ENCODE measurements at regions not wholly inside any gene's neighbourhood (a gene's known extent, or its start where the extent isn't known, plus 50 kb on each side); places are given as distances from the start of the nearest gene placed in this dataset.

DNA sequence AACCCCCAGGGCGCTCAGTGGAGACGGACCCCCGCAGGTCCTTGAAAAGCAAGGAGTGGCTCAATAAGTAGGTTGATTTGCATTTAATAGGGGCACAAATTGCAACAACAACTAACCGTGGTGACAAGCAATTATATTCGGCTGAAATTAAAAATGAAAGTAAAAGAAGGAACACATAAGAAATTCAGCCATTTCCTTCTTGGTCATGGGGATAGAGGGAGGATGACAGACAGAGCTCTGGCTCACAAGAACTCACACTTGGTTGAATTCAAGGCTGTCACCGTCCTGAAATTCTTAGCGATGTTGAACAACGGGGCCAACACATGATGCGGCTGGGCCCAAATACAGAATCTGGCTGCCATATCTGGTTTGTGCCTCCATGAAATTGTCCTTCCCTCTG, 129.0 kb downstream of the EDN3 start:
- ATAC-seq: no peak
- Mint-ChIP-seq H3K27ac (no peak overlapping the region), H3K9me3 (peaks cover 3% of the 10 kb centered on the region), H3K4me3 (peak overlapping the region; percentile 50), H3K4me1 (ENCODE audit: low read depth in 2 of 2) (peaks cover 6 to 17% of the 10 kb centered on the region in 2 donors), H3K27me3 (peaks cover 3 to 8% of the 10 kb centered on the region in 2 donors), H3K36me3 (no peaks in the 10 kb centered on the region)
- no peak for DNase-seq (ENCODE audit: low spot score)

DNA sequence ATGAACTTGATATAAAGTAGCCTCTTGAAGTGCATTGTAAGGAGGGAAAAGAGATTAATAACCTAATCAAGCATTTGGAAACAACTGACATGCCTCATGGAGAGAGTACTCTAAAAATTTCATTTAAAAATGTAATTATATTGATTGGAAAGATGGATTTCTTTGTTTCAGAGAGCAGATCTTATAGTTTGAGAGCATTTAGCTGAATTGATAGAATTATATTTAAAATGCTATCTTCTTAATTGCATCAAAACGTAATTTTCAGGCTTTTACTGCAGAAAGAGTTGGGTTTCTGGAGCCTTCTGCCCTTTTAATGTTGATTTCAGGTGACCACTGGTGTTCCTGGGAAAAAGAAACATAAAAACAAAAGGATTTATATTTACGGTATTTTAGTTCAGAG, 130.6 kb downstream of the EDN3 start:
- Mint-ChIP-seq H3K4me1 (ENCODE audit: low read depth in 2 of 2) (peaks cover 6 to 17% of the 10 kb centered on the region in 2 donors), H3K27ac (no peak overlapping the region), H3K9me3 (peaks cover 3% of the 10 kb centered on the region), H3K4me3 (no peak overlapping the region), H3K27me3 (peaks cover 3 to 8% of the 10 kb centered on the region in 2 donors), H3K36me3 (no peaks in the 10 kb centered on the region)
- DNase-seq (ENCODE audit: low spot score) (no peak), ATAC-seq (no peak)

DNA sequence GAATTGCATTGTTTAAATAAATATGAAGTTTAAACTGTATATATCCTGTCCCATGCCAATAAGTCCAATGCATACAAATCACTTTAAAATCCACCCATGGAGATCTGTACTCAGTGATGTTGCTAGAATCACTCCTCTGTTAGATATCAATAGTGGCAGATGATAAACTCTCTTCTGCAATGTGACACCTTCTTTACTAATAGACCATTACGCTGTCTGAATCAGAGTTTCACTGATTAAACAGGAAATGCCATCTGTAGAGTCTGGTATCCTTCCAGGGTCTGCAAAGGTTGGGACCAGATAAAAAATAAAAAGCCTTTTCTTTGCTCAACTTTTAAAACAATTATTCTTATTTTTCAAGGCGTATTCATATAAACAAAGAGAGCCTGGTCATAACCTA, 134.5 kb downstream of the EDN3 start:
- Mint-ChIP-seq H3K36me3 (no peaks in the 10 kb centered on the region), H3K27ac (no peak overlapping the region), H3K4me3 (no peak overlapping the region), H3K27me3 (peaks cover 3 to 13% of the 10 kb centered on the region in 2 donors), H3K9me3 (no peaks in the 10 kb centered on the region), H3K4me1 (ENCODE audit: low read depth in 2 of 2) (no peaks in the 10 kb centered on the region)
- ATAC-seq (no peak), DNase-seq (ENCODE audit: low spot score) (no peak)

DNA sequence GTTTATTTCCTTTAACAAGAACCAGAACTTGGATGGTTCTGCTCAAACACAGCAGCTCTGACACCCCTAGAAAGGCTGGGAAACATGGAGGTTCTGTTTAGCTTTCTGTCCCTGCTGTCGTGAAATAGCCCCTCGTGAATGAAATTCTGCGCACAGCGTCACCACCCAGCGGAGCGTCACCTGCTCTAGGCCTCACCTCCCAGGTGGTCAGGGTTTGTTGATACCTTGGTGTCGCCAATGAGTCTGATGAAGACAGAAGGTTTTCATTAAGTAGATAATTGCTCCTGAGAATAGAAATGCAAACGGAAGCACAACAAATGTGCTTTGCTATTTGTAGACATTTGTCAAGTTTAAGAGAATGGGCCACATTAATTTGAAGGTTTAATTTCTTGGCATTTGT, 135.1 kb downstream of the EDN3 start:
- Mint-ChIP-seq H3K27me3 (peaks cover 3 to 13% of the 10 kb centered on the region in 2 donors), H3K27ac (no peak overlapping the region), H3K4me1 (ENCODE audit: low read depth in 2 of 2) (no peaks in the 10 kb centered on the region), H3K9me3 (no peaks in the 10 kb centered on the region), H3K36me3 (no peaks in the 10 kb centered on the region), H3K4me3 (no peak overlapping the region)
- DNase-seq (ENCODE audit: low spot score) (no peak), ATAC-seq (no peak)

DNA sequence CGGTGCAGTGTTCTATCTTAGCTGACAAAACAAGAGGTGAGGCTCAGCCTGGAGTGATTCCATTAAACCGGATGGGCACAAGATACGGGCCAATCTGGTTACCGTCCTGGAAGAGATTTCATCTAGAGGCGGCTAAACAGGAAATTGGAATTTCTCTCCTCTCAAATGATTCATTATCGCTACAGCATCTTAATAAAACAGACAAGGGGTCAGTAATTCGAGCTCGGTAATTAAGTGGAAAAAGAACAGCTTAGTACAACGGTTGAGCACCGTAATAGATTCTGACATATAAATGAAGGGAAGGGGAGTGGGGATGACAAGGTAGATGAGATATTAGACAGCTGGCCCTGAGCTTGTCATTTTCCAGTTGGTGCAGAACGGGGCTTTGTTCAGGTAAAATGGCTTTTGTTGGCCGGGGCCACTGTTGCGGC, 137.2 kb downstream of the EDN3 start:
- Mint-ChIP-seq H3K36me3 (no peaks in the 10 kb centered on the region), H3K4me1 (ENCODE audit: low read depth in 2 of 2) (peaks cover 0 to 3% of the 10 kb centered on the region in 2 donors), H3K27ac (no peak overlapping the region), H3K4me3 (no peak overlapping the region), H3K9me3 (no peaks in the 10 kb centered on the region), H3K27me3 (peaks cover 16 to 24% of the 10 kb centered on the region in 2 donors)
- no peak for ATAC-seq
- DNase-seq (ENCODE audit: low spot score): no peak

DNA sequence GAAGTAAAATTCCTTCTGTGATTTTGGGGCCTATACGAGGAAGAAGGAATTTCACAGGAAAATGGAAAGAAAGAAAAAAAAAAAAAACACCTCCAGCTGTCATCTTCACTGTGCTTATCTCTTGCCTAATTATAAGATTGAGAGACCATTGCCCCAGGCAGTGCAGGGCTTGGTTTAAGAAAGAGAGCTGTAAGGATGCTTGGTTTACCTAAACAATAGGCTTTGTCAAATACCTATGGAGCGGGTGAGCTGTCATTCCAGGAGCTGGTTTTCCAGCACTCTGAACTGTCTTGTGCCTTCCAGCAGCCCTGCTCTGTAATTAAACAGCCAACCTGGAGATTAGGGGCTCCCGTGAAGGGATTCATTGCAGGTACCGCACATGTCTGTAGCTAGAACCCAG, 137.8 kb downstream of the EDN3 start:
- Mint-ChIP-seq H3K4me1 (ENCODE audit: low read depth in 2 of 2) (peaks cover 0 to 3% of the 10 kb centered on the region in 2 donors), H3K36me3 (no peaks in the 10 kb centered on the region), H3K4me3 (no peak overlapping the region), H3K27me3 (peaks cover 21 to 25% of the 10 kb centered on the region in 2 donors), H3K9me3 (no peaks in the 10 kb centered on the region), H3K27ac (no peak overlapping the region)
- no peak for DNase-seq (ENCODE audit: low spot score)
- ATAC-seq: no peak

DNA sequence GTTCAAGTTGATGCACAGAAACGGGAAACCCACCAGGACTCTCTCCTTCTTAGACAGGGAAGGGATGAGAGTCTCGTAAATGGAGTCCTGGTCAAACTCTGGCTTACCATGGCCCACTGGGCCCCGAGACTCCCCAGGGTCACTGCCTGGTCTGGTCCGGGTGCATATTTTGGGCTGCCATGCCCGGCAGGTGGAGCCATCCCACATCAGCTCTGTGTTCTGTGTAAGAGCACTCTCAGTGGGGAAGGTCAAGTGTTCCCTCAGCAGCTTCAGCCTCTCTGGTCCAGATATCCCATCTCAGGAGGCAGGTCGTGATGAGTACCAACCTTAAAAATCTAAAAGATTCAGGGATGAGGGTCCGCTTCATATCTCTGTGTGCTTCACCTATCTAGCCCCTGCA, 138.8 kb downstream of the EDN3 start:
- ATAC-seq (no peak), DNase-seq (ENCODE audit: low spot score) (no peak)
- no peaks in the 10 kb centered on the region for H3K36me3 Mint-ChIP-seq
- H3K4me1 Mint-ChIP-seq (ENCODE audit: low read depth in 2 of 2): peaks cover 0 to 3% of the 10 kb centered on the region in 2 donors
- no peak overlapping the region for H3K27ac Mint-ChIP-seq
- H3K9me3 Mint-ChIP-seq: no peaks in the 10 kb centered on the region
- H3K27me3 Mint-ChIP-seq: peaks cover 28 to 32% of the 10 kb centered on the region in 2 donors
- no peak overlapping the region for H3K4me3 Mint-ChIP-seq

DNA sequence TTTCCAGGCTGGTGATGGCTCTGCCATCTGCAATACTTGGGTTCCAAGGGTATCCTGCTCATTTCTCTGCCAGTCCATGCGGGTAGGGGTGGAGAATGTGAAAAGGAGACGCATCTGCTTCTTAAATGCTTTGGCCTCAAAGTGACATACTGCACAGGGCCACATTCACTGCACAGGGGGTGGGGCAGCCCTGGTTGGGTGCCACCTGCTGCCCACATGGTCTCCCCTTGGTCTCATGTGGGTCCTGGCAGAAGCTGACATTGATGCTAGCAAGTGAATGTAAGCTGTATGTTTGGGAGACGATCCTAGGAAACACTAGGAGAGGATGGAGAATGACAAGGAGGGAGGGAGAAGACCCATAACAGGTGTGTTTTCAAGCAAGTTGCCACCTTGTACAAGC, 140.9 kb downstream of the EDN3 start:
- no peaks in the 10 kb centered on the region for H3K9me3 Mint-ChIP-seq
- no peak overlapping the region for H3K27ac Mint-ChIP-seq
- no peak overlapping the region for H3K4me3 Mint-ChIP-seq
- H3K27me3 Mint-ChIP-seq: peaks cover 36 to 48% of the 10 kb centered on the region in 2 donors
- ATAC-seq: no peak
- DNase-seq (ENCODE audit: low spot score): no peak
- H3K4me1 Mint-ChIP-seq (ENCODE audit: low read depth in 2 of 2): peaks cover 0 to 3% of the 10 kb centered on the region in 2 donors
- H3K36me3 Mint-ChIP-seq: no peaks in the 10 kb centered on the region

DNA sequence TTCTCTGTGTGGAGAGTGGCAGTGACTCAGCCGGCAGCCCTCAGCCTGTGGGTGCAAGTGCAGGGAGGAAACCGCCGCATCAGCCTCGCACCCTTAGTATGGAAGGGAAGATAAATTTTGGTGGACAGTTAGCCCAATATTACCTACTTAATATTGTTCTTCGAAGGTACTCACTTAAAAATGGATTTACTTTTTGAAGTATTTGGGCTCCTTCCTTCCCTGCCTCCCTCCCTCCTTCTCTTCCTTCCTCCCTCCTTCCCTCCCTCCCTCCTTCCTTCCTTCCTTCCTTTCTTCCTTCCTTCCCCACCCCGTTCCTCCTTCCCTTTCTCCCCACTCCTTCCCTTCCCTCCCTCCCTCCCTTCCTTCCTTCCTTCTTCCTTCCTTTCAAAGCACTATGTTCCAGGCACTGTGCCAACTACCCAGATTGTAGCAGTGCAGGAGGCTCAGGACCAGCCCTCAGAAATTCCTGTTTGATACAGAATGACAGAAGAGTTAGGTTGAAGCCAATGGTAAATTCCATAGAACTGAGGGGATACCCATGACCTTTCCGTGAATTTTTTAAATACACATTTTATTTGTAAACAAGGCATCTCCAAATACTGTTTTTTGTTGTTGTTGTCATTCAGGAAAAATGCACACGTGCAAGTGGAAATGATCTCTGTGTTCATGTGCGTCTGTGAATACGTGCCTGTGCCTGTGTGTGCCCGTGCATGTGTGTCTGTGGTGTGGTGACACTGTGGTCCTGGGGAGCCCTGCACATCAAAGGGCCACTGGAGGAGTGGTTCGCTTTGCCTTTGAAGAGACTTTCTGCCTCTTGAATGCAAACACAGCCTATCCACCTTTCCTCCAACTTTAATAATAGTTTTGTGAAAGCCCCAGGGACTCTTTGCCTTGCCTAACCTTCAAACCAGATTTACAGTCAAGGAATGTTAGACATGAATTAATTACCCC, 141.7 kb downstream of the EDN3 start:
- no peak for ATAC-seq
- H3K36me3 Mint-ChIP-seq: no peaks in the 10 kb centered on the region

DNA sequence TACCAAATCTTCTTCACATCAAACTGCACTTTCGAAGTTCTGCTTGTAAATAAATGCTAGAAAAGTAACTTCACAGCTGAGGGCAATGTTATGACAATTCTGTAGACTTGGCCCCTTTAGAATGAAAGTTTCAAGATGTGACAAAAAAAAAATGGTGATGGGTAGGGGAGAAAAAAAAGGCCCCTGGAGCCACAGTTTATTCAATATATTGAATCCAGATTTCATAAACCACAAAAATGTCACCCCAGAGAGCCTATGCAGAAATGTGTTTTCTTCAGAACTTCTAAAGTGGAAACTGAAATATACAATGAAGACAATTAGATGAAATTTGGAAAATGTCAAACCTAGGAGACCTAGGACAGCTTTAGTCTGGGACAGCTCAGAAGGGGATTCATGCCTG, 143.1 kb downstream of the EDN3 start:
- no peak overlapping the region for H3K27ac Mint-ChIP-seq
- no peaks in the 10 kb centered on the region for H3K36me3 Mint-ChIP-seq
- DNase-seq (ENCODE audit: low spot score): no peak
- peaks cover 50 to 65% of the 10 kb centered on the region in 2 donors for H3K27me3 Mint-ChIP-seq
- H3K4me3 Mint-ChIP-seq: no peak overlapping the region
- H3K4me1 Mint-ChIP-seq (ENCODE audit: low read depth in 2 of 2): peaks cover 0 to 3% of the 10 kb centered on the region in 2 donors
- no peak for ATAC-seq
- no peaks in the 10 kb centered on the region for H3K9me3 Mint-ChIP-seq

More for the DNA sequence above, 141.7 kb downstream of the EDN3 start:
- Mint-ChIP-seq H3K4me3 (no peak overlapping the region), H3K9me3 (no peaks in the 10 kb centered on the region), H3K27me3 (peaks cover 43 to 56% of the 10 kb centered on the region in 2 donors), H3K27ac (no peak overlapping the region), H3K4me1 (ENCODE audit: low read depth in 2 of 2) (peaks cover 0 to 3% of the 10 kb centered on the region in 2 donors)
- no peak for DNase-seq (ENCODE audit: low spot score)

DNA sequence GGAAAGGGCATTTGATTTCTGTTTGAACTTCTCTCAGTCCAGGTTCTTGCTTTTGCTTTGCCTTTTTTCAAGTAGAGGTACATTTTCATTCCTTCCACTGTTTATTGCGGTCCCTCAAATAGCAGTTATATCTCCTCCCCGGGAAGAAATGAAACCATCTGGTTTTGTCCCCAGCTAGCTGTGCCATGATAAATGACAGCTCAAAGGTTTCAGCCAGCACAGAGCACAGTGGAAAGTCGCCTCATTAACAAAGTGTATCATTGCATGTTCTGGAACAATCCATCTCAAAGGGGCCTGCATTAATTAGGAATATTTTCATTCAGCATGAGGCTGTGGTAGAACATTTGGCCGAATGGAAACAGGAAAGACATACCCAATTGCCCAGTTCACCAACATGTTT, 146.0 kb downstream of the EDN3 start:
- H3K27ac Mint-ChIP-seq: no peak overlapping the region
- no peaks in the 10 kb centered on the region for H3K36me3 Mint-ChIP-seq
- no peak overlapping the region for H3K4me3 Mint-ChIP-seq
- ATAC-seq: no peak
- peaks cover 0 to 2% of the 10 kb centered on the region in 2 donors for H3K4me1 Mint-ChIP-seq (ENCODE audit: low read depth in 2 of 2)
- H3K9me3 Mint-ChIP-seq: no peaks in the 10 kb centered on the region
- no peak for DNase-seq (ENCODE audit: low spot score)
- peaks cover 57 to 76% of the 10 kb centered on the region in 2 donors for H3K27me3 Mint-ChIP-seq

DNA sequence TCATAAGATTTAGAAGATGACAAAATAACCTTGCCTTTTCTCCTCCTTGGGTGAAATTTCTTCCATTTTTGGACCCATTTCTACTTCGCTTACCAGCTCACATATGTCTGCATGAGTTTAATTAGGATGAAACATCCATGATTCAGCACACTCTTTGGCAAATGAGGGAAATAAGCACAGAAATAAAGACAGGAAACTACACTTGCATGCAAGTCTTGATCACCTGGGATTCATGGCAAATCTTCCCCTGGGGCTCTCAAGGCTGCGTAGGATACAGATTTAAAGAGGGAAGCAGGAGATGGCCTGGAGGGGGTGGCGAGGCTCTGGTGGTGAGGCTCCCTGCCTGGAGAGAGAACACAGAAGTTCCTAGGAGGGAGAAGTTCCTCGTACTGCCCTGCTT, 147.8 kb downstream of the EDN3 start:
- H3K9me3 Mint-ChIP-seq: no peaks in the 10 kb centered on the region
- H3K4me1 Mint-ChIP-seq (ENCODE audit: low read depth in 2 of 2): no peaks in the 10 kb centered on the region
- no peak overlapping the region for H3K27ac Mint-ChIP-seq
- H3K27me3 Mint-ChIP-seq: peaks cover 53 to 68% of the 10 kb centered on the region in 2 donors
- H3K4me3 Mint-ChIP-seq: no peak overlapping the region
- ATAC-seq: no peak
- no peaks in the 10 kb centered on the region for H3K36me3 Mint-ChIP-seq
- no peak for DNase-seq (ENCODE audit: low spot score)

DNA sequence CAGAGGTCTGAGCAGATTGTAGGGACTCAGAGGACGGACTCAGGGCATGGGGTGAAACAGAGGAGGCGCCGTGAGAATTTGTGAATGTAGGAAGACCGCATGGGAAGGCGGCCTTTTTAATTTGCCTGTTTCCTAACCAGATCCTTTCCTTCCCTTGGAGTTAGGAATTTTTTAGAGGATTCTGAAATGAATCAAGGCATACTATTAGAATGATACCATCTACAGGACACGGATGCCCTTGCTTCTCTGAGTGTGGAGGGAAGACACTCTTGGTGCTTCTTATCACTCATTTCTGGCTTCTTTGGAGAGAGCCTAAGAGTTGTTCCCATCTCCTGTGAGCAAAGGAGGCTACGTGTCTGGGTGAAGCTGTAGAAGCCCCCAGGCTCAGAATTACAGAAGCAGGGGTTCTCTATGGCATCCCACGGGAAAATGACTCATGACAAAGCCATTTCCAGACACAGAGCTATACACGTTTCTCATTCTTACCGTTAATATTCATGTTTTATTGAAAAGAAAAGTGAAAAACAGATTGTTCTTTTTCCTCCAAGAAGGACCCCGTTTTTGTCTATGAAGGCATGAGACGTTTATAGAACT, 148.5 kb downstream of the EDN3 start:
- no peaks in the 10 kb centered on the region for H3K9me3 Mint-ChIP-seq
- no peaks in the 10 kb centered on the region for H3K36me3 Mint-ChIP-seq
- ATAC-seq (no peak), DNase-seq (ENCODE audit: low spot score) (no peak)
- H3K27ac Mint-ChIP-seq: no peak overlapping the region
- no peaks in the 10 kb centered on the region for H3K4me1 Mint-ChIP-seq (ENCODE audit: low read depth in 2 of 2)
- H3K4me3 Mint-ChIP-seq: no peak overlapping the region
- peaks cover 45 to 61% of the 10 kb centered on the region in 2 donors for H3K27me3 Mint-ChIP-seq

DNA sequence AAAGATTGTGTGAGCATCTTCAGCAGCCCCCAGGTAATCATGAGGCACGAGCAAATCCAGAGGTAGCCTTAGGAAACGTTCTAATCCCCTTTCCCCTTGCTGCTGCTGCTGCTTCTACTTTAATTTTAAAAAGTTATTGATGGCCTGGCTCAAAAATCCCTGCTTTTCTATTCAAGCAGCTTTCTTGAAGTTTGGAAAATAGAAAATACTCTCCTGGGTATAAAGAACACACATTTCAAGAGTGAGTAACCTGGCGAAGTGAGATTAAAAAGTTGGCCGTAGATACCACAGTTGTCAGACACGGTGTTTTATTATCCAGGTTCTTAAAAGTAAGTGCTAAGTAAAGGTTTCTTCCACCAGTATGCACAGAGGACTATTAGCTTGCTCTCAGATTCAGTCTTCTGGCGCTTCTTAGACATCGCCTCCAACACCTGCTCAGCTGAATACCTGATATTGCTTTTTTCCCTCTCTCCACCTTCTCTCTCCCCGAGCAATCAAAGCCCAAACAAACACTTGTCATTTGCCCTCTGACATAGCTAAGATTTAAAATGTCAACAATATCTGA, 150.7 kb downstream of the EDN3 start:
- DNase-seq (ENCODE audit: low spot score) (no peak), ATAC-seq (no peak)
- H3K36me3 Mint-ChIP-seq: no peaks in the 10 kb centered on the region
- no peaks in the 10 kb centered on the region for H3K4me1 Mint-ChIP-seq (ENCODE audit: low read depth in 2 of 2)
- H3K4me3 Mint-ChIP-seq: no peak overlapping the region
- no peak overlapping the region for H3K27ac Mint-ChIP-seq
- H3K9me3 Mint-ChIP-seq: no peaks in the 10 kb centered on the region
- H3K27me3 Mint-ChIP-seq: peaks cover 35 to 44% of the 10 kb centered on the region in 2 donors
